ELF-1 (cell line): ENCODE measurements at regions not wholly inside any gene's neighbourhood (a gene's known extent, or its start where the extent isn't known, plus 50 kb on each side); places are given as distances from the start of the nearest gene placed in this dataset.
A peak's percentile ranks its signal among the peaks of the same experiment; 100 is the strongest.
"Not testable (repeated sequence)": the region's sequence is repeated elsewhere in the genome, so short reads cannot be mapped to it uniquely, and the experiment has no call there.

Experiments
- DNase-seq: peaks from one replicate; pipeline ENCODE4 v3.0.0-alpha.2; 2016; ENCODE audit warnings: low read depth, low spot score

GRCh38 chr19:29013325-29013724, 199.6 kb downstream of the UQCRFS1 start:
- DNase-seq = peak; percentile 17

- no peak for DNase-seq
These were observed 200.5 kb downstream of the UQCRFS1 start for GRCh38 chr19:29012457-29012856.

- DNase-seq = no peak
These were observed 202.7 kb downstream of the UQCRFS1 start for GRCh38 chr19:29010276-29010675.

GRCh38 chr19:29006057-29006735, 206.8 kb downstream of the UQCRFS1 start:
- DNase-seq = no peak

GRCh38 chr19:29004796-29005195, 208.2 kb downstream of the UQCRFS1 start:
- no peak for DNase-seq

- DNase-seq = peak; percentile 35
These were observed 209.1 kb downstream of the UQCRFS1 start for GRCh38 chr19:29003641-29004409.

GRCh38 chr19:29002336-29002735, 210.6 kb downstream of the UQCRFS1 start:
- DNase-seq = peak; percentile 27

- no peak for DNase-seq
These were observed 211.2 kb downstream of the UQCRFS1 start for GRCh38 chr19:29001597-29002245.

- DNase-seq = peak; percentile 39
These were observed 211.8 kb downstream of the UQCRFS1 start for GRCh38 chr19:29001141-29001581.

- DNase-seq = no peak
These were observed 213.1 kb downstream of the UQCRFS1 start for GRCh38 chr19:28999724-29000433.

- no peak for DNase-seq
These were observed 214.0 kb downstream of the UQCRFS1 start for GRCh38 chr19:28998974-28999373.

GRCh38 chr19:28997866-28998265, 215.1 kb downstream of the UQCRFS1 start:
- not testable (repeated sequence) for DNase-seq

GRCh38 chr19:28990522-28990921, 222.4 kb downstream of the UQCRFS1 start:
- peak; percentile 35 for DNase-seq

GRCh38 chr19:28989739-28990138, 223.2 kb downstream of the UQCRFS1 start:
- no peak for DNase-seq

- no peak for DNase-seq
These were observed 224.9 kb downstream of the UQCRFS1 start for GRCh38 chr19:28988066-28988465.

GRCh38 chr19:28987177-28987576, 225.8 kb downstream of the UQCRFS1 start:
- no peak for DNase-seq

- DNase-seq = no peak
These were observed 227.8 kb downstream of the UQCRFS1 start for GRCh38 chr19:28985201-28985600.

- no peak for DNase-seq
These were observed 228.6 kb downstream of the UQCRFS1 start for GRCh38 chr19:28984315-28984714.

- DNase-seq = no peak
These were observed 229.5 kb downstream of the UQCRFS1 start for GRCh38 chr19:28983430-28983829.

- DNase-seq = no peak
These were observed 231.0 kb downstream of the UQCRFS1 start for GRCh38 chr19:28981994-28982393.

GRCh38 chr19:28981518-28981917, 231.4 kb downstream of the UQCRFS1 start:
- no peak for DNase-seq
